Uterus (tissue), 2 donors: ENCODE measurements at regions not wholly inside any gene's neighbourhood (a gene's known extent, or its start where the extent isn't known, plus 50 kb on each side); places are given as distances from the start of the nearest gene placed in this dataset.

Experiments used
- CTCF ChIP-seq, 4 experiments: fragments of 200-600 bp in 2 of 4; fragments of 450-650 bp in 2 of 4; sonication (generic) in 2 of 4; IDR thresholded peaks; one replicate each; pipeline ENCODE4 v1.5.1; 2016 to 2019; ENCODE audit warnings: antibody characterized with exemption in 4 of 4, mild to moderate bottlenecking in 2 of 4, moderate library complexity in 1 of 4
- POLR2A ChIP-seq, 2 donors: fragments of 450-650 bp; IDR thresholded peaks; one replicate each; pipeline ENCODE4 v1.6.1; 2016; ENCODE audit warnings: antibody characterized with exemption in 2 of 2, mild to moderate bottlenecking in 1 of 2, moderate library complexity in 1 of 2

- no peak for TF ChIP-seq CTCF (IDR thresholded peaks at IDR 0.05)
- TF ChIP-seq POLR2A (IDR thresholded peaks at IDR 0.05): no peak
These were observed 117.4 kb upstream of the LIMCH1 start for GRCh38 chr4:41420541-41420940.
